ENCODE measurements at regions not wholly inside any gene's neighbourhood (a gene's known extent, or its start where the extent isn't known, plus 50 kb on each side); places are given as distances from the start of the nearest gene placed in this dataset.
"Not testable (repeated sequence)": the region's sequence is repeated elsewhere in the genome, so short reads cannot be mapped to it uniquely, and the experiment has no call there.

- no peak for DNase-seq
Measured at GRCh38 chr6:18062733-18063132, 59.7 kb downstream of the NHLRC1 start.

GRCh38 chr6:18058429-18058828 is 64.0 kb downstream of the NHLRC1 start:
- DNase-seq, result no peak

- DNase-seq, result no peak
Measured at GRCh38 chr6:18055714-18056382, 66.6 kb downstream of the NHLRC1 start.

- no peak for DNase-seq
Measured at GRCh38 chr6:18055098-18055497, 67.4 kb downstream of the NHLRC1 start.

GRCh38 chr6:18053555-18054445 is 66.4 kb upstream of the KIF13A start:
- DNase-seq, result peak; percentile 16

- no peak for DNase-seq
Measured at GRCh38 chr6:18053078-18053477, 65.6 kb upstream of the KIF13A start.

- no peak for DNase-seq
Measured at GRCh38 chr6:18049646-18050045, 62.2 kb upstream of the KIF13A start.

GRCh38 chr6:18048953-18049630 is 61.7 kb upstream of the KIF13A start:
- no peak for DNase-seq

GRCh38 chr6:18047406-18047805 is 60.0 kb upstream of the KIF13A start:
- no peak for DNase-seq

GRCh38 chr6:18045507-18045906 is 58.1 kb upstream of the KIF13A start:
- DNase-seq, result no peak

GRCh38 chr6:18044108-18044783 is 56.8 kb upstream of the KIF13A start:
- DNase-seq, result no peak

GRCh38 chr6:18042536-18043145 is 55.2 kb upstream of the KIF13A start:
- no peak for DNase-seq

GRCh38 chr6:18039481-18039880 is 52.0 kb upstream of the KIF13A start:
- no peak for DNase-seq

GRCh38 chr6:18038235-18038634 is 50.8 kb upstream of the KIF13A start:
- DNase-seq, result not testable (repeated sequence)
